NCI-H187 treated with DMSO at 0.1 percent for 48 hours (cell line): ENCODE measurements at regions not wholly inside any gene's neighbourhood (a gene's known extent, or its start where the extent isn't known, plus 50 kb on each side); places are given as distances from the start of the nearest gene placed in this dataset.

ENCODE experiments used
- DNase-seq: peaks from one replicate; lab custom pipeline; 2025; lab: John Stamatoyannopoulos, UW

DNA sequence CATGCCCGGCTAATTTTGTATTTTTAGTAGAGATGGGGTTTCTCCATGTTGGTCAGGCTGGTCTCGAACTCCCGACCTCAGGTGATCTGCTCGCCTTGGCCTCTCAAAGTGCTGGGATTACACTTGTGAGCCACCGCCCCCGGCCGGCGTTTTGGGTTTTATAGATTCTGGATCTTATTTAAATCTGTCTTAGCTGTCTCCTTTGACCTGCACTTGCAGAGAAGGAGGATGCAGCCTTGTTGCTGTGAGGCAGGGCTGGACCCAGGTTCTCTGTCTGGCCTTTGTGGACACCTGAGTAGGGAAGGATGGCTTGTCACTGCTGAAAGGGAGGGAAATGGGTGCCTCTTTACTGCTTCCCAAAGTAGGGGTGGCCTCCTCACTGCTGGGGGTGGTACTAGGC is 83.0 kb upstream of the HS6ST1 start:
- DNase-seq = no peak

DNA sequence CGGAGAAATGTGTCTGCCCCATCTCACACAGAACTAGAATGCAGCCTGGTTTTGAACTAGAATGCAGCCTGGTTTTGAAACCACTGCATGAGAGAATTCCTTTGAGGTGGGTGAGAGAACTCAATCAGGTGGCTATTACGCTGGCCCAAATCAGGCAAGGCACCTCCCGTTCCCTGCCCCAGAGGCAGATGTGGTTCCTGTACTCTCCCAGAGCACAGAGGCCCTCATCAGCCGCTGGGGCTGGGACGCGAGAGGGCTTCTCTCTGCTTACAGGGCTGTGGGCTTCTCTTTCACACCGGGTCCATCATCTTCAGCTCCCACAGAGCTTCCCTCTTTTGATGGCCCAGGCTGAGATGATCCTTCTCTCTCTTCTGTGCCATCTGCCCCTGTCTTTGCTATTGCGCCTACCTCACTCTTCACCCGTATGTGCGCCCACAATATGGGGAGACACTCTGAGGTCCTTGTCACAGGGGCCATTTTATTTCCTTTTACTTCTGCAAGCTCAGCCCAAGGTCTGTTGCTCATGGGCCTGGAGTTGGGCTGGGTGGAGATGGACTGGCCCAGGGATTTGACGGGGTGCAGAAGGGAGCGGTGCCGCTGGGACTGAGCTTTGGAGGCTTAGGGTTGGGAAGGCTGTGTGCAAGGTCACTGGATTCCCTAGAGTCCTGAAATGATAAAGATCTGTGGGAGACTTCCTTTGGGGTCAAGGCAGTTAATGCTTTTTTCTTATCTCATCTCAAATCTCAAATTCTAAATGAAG is 84.4 kb upstream of the HS6ST1 start:
- no peak for DNase-seq

DNA sequence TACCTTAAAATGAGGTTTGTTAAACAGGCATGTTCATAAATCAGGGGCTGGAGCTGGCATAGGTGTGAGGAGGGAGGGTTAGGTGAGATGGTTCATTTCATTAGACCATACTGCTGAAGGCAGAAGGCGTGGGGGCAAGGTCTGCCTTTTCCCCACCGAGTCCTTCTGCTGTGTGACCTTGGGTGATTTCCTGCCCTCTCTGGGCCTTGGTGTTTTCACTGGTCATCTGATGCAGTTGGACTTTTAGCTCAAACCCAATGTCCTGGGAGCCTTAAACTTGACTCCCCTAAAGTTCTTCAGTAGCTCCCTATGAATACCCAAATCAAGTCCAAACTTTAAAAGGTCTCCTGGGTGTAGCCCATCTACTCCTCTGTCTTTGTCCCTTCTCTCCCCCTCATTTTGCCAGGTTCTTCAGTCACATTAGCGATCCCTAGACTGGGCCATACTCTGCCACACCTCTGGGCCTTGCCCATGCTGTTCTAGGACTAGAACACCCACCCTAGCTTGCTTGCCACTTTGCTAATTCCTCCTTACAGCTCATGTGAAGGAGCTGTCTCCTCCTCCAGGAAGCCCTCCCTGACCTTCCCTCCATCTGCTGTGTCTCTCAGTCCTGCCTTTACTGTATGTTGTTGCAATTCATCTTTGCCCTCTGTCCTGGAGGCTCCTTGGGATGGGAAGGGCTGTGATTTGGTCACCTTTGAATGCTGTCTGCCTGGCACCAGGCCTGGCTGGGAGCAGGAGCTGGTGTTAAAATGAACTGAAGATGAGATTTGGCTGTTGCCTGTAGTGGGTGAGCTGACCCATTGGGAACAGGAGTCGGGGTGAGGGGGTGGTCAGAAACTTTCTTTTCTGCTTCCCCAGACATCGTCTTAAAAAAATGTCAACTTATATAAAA is 85.4 kb upstream of the HS6ST1 start:
- DNase-seq = no peak

DNA sequence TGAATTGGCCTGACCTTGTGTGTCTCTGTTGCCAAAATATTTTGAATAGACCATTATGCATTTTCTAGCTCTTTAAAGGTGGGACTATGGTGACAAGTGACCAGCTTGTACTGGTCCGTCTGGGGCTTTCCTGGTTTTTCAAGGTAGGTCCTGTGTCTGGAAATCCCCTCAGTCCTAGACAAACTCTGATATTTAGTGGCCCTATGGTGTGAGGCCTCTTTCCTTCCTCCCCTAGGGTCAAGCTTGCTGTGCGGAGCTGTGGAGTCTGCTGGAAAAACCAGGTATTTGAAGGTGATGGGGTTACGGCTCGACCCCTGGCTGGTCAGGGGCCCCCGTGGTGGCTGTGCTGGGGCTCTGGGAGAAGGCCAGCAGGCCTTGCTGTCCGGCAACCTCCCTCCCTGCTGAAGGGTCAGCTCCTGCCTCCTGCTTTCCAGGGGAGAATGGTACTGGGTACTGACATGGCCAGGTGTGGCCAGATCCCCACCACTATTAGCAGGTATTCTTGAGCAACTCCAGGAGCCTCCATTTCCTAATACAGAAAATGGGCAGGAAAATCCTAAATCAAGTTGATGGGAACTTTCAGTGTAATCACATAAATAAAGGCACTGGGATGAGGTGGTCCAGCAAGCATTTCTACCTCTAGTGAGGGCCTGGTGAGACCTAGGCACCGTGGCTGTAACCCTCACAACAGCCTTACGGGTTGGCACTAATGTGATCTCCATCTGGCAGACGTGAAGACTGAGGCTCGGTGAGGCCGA is 86.2 kb upstream of the HS6ST1 start:
- no peak for DNase-seq

DNA sequence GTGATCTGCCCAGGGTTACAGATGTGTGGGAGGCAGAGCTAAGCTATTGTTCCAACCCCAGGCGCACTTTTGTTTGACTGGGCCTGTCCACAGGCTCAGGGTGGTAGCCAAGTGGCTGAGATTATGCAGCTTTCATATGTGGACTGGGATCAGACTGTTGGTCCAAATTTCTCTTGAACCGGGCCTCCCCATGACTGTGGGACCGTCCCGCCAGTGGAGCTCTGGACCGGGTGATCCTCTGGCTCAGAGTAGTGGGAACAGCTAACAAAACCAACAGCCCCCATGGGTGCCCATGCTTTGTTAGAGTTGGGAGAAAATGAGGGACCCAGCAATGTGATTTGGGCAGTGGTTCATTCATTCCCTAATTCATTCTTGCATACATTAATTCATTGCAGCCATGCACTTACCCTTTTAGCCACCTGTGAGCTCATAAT is 86.8 kb upstream of the HS6ST1 start:
- DNase-seq = no peak

DNA sequence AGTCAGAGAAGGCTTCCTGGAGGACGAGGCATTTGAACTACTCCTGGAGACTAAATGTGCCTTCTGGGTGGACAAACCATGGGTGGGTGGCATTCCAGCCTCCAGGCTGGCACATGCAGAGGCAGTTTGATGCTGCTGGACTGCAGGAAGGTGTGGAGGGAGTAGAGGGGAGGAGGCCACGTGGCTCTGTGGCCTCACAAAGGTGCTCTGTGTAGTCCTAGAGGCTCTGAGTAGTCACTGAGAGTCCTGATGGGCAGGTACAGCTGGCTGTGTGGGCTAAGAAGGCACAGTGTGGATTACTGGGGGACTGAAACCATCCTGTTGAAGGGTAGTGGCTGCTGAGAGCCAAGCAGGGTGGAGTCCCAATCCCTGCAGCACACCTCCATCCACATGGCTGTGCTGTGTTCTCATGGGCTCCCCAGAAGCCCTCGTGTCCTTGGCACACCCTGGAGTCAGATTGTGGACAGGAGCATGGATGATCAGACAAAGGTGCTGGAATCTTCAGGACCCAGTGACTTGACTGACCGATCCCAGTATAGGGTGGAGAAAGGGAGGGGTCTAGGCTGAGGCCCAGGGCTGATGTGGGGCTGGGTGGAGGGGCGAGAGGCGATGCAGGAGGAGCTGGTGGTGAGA is 87.4 kb upstream of the HS6ST1 start:
- DNase-seq = no peak

DNA sequence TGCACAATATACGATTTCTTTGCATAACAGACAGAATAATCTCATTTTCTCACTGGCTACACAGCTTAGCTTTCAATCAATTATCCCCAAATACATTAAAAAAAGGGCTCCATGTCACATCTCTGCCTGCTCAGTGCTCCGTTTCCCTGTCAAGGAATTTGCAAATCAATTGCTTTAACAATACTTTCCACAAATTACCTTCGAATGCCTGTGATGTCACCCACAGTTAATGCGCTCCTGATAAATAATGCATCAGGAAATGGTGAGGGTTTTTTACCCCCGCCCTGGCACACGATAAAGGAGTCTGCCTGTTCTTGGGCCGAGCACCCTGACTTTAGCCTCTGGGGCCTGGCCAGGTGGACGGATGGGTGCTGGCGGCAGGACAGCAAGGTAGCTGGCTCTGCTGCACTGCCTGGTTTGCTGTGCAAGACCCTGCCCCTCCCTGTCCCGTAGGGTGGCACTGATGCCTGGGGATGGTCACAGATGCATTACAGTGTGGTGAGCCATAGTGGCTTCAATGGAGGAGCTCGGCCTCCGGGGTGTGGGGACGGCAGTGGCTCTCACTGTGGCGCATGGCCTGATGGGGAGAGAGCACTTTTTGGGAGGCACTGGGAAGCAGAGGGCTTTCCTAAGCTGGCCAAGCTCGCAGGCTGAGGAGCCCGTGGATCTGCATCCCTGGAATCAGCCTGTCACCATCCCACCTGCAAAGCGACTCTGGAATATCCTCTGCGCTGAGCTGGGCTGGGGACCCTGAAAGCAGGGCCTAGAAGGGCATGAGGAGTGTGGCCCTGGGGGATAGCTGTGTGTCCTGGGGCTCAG is 88.3 kb upstream of the HS6ST1 start:
- DNase-seq = no peak

DNA sequence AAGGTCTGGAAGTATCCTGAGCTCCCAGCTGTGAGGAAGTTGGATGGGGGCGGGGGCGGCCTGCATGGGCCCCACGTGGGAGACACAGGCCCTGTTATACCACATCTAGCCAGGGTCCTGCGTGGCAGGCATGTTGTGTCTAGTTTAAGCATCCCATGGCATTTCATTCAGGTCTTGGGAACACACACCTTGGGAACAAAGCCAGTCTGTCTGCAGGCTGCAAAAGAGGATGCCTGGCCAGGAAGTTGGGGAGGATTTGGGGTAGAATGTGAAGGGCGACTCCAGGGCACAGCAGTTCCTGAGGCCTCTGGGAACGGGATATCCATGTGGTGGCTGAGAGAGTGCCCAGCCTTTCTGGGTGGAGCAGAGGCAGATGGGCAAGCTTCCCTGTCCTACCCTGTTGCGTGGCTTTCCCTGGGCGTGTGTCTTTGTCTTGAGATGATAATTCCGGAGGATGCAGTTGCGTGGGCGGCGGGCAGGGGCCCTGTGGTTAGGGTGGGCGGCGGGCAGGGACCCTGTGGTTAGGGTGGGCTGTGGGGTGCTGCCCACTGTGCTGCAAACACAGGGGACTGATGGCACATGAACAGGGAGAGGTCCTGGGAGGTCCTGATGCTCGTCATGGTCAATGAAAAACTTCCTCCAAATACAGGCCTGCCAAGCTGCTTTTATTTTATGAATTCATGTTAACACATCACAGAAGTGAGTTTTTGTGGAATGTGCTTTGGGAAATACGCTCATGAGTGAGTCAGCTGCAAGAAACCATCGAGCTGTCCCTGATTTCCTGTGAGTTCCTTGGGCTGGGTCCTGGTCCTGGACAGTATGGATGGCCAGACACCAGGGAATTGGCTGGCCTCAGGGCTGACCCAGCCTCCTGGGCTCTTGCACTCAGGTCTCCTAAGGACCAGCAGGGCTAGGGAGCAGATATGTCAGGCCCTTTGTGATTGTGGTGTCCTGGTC is 90.0 kb upstream of the HS6ST1 start:
- no peak for DNase-seq

DNA sequence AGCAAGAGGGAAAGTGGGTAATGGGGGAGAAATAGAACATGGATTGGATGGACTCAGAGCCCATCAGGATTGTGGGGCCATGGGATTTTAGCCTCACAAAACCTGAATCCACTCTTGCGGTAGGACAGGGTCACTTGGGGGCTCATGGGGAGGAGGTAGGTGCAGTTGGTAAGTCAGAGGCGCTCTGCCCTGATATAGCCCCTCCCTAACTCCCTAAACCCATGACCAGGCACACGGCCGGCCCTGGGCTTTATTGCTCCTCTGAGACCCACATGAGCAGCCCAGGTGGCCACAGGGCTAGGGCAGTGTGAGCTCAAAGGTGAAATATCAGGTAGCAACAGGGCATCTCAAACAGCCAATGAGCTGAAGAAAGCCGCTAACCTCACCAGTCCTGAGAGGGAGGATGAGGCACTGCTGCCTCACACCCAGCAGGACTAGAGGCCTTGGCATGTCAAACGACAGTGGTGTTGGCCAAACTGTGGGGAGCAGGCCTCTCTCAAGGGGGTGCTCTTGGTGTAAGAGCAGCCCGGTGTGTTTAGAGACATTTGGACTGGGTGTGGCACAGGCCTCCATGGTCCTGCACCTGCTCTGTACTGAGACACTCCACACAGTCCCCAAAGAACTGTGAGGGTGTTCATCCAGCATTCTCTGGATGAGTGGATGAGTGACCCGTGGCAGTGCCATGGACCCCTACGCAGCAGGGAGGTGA is 90.8 kb upstream of the HS6ST1 start:
- DNase-seq = no peak

DNA sequence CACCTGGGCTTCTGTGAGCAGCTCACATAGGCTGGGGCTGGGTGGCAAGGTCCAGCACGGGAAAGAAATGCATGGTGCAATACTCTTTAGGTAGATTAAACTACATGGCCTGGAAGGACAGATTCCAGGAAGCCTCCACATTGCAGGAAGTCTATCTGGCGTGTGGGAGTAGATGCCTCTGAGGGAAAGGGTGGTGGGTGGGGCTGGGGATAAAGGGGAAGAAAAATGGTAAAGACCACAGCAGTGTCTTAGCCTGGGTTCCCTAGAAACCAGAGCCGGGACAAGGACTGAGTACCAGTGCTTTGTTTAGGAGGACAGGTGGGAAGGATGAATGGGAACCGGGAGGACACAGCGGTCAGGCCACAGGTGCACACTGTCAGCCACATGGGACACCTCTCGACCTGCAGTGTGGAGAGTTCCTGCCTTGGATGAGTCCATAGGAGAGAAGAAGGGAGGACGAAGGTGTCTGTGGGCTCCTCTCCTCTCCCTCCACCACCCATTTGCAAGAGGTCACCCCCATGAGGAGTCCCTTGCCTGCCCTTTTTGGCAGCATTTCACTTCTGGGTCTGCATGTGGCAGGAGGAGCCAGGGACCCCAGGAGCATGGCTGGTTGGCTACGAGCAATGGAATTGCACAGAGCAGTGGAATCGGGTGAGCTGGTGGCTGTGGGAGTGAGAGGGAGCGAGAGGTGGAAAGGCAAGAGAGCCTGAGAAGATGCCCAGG is 91.5 kb upstream of the HS6ST1 start:
- DNase-seq = no peak

DNA sequence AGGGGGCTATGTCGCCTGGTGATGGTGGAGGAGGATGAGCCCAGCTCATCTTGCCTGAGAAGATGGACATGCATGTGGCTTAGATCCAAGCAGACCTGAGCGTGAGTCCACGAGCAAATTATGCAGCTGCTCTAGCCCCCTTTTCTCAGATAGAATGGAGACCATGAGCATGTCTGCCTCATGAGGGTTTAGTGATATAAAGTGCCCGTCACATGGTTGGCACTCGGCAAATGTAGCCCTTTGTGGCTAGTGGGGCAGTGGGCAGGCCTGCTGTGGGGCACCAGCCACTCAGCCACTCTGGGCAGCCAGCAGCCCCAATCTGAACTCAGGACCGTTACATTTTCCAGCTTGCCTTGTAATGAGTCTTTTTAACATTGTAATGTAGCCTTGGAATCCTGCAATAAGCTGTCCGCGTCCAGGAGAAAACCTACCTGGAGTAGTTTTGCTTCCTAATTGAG is 92.1 kb upstream of the HS6ST1 start:
- no peak for DNase-seq

DNA sequence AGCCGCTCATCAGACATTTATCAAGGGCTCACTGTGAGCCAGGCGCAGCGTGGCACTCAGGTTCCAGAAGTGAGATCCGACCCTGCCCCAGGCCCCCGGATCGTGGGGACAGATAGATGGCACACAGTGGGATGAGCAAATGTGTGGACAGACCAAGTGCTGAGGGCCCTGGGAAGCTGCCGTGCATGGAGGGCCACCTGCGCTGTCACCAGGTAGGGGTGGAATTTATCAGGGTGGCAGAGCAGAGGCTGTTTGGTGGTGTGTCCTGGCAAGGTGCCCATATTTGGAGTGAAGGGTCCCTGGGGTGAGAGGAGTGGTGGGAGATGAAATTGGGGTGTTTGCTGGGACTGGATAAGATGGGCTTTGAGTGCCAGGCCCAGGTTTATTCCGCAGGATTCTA is 92.8 kb upstream of the HS6ST1 start:
- DNase-seq = no peak

DNA sequence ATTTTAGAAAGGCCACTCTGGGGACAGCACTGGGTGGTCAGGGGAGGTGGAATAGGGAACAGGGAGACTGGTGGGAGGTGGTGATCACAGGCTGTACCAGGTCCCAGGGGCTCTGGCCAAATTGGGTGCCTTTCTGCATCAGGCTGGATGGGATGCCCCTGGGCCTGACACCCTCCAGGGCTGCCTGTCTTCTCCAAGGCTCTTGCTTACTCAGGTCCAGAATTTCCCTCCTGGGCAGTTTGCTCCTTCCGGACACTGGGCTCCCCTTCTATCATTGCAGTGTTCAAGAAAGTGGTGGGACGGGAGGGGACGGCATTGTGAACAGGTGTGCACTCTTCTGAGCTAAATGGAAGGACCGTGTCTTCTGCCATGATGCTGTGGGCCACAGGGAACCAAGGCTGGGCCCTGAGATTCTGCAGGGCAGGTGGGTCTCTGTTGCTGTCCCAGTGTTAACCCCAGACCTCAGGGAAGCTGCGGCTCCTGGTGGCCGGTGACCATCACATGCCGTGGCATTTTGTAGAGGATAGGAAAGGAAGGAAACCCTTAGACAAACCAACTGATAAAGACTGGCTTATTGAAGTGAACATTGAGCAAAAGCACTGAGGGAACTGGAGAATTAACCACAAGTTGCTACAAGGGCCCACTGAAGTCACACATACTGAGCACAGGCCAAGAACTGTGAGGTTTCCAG is 93.7 kb upstream of the HS6ST1 start:
- DNase-seq = no peak

DNA sequence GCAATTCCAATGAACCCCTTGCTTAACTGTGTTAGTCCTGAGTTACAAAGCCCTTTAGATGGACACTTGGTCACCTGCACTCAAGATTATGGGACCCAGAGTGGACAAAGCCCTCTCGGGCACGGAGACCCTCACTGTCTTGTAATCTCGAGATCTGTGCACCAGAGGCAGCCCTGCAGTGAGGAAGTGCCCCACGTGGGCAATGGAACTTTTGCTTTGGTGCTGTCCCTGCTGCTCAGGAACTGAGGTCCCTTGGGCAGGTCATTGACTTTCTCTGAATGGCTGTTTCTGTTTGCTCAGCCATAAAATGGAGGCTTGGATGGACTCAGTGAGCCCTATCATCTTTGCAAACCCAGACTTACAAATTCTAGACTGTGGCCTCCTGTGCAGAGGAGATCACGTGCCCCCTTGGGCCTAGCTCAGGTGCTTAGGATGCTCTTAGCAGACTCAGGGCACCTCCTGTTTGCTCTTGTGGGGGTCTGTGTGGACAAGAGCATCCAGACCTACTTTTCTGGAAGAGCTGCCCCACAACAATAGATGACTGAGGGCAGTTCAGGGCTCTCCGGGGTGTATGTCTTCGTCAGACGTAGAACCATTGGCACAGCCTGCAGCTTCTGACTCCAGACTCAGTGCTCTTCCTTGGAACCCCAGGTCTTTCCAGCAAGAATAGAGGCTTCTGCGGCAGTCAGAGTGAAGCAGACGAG is 94.5 kb upstream of the HS6ST1 start:
- no peak for DNase-seq

DNA sequence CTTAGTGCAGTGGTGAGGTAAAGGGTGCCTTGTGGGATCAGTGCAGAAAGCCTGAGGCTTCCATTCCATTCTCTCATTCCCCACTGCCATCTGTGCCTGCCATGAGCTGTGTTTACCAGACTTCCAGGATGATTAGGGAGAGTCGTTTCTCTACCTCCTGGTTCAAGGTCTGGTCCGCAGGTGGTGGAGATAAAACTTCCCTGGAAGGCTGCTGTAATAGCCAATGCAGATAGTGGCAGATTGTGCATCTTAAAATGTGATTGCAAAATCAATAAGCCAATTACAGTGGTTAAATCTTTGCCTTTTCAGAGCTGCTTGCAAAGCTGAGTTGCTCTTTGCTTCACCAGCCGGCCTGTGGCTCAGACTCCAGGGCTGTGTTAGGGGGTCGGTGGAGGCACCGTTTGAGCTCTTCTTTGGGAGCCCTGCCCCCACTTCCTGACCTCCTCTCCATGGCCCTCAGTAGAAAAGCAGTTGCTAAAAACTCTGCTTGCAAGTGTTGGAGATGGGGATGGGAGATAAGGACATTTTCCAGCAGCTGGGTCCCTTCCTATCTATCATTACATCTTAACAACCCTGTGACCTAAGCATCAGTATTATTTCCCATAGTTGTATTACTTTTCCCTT is 95.2 kb upstream of the HS6ST1 start:
- DNase-seq = no peak

DNA sequence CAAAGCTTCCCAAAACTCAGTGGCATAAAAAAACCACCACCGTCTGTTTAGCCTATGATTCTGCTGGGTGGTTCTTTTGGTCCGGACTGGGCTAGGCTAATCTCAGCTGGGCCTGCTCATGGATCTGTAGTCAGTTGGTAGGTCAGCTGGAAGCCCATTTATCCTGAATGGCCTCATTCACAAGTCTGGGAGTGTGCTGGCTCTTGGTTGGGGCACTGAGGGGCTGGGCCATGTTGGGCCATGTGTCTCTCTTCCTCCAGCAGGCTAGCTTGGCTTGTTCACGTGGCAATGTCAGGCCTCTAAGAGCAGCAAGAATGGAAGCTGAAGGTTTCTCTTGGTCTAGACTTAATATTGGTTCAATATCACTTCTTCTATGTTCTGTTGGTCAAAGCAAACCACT is 95.7 kb upstream of the HS6ST1 start:
- DNase-seq = no peak
